GM10266 (cell line): ENCODE measurements at regions not wholly inside any gene's neighbourhood (a gene's known extent, or its start where the extent isn't known, plus 50 kb on each side); places are given as distances from the start of the nearest gene placed in this dataset.

ENCODE experiments used
- DNase-seq: peaks from one replicate; pipeline ENCODE4 v3.0.0; 2012; ENCODE audit errors: extremely low spot score
- TF ChIP-seq, protein P1 (sequence below): IDR thresholded peaks from 2 replicates; pipeline ENCODE4 v1.5.1; 2012; ENCODE audit warnings: mild to moderate bottlenecking, low read depth; ENCODE audit not compliant: control insufficient read depth, insufficient read depth; ENCODE audit errors: missing control alignments

DNA sequence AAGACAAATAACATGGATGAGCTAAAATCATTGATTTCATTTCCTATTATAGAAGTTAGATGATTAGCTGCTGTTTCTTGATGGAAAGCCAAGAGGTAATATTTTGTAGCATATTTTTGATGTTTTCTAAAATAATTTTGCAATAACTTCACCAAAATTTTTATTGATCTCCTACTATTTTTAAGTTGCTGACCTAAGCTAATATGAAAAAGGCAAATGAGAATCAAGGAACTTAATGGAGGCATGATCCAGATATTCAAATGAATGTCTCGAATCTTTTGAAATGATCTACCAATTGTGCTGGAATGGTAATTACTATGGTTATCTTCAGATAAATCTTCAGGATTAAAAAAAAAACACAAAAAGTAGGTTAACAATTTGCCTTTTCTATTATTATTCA is 1591.4 kb upstream of the PCDH7 start:
- TF ChIP-seq, protein P1, sequence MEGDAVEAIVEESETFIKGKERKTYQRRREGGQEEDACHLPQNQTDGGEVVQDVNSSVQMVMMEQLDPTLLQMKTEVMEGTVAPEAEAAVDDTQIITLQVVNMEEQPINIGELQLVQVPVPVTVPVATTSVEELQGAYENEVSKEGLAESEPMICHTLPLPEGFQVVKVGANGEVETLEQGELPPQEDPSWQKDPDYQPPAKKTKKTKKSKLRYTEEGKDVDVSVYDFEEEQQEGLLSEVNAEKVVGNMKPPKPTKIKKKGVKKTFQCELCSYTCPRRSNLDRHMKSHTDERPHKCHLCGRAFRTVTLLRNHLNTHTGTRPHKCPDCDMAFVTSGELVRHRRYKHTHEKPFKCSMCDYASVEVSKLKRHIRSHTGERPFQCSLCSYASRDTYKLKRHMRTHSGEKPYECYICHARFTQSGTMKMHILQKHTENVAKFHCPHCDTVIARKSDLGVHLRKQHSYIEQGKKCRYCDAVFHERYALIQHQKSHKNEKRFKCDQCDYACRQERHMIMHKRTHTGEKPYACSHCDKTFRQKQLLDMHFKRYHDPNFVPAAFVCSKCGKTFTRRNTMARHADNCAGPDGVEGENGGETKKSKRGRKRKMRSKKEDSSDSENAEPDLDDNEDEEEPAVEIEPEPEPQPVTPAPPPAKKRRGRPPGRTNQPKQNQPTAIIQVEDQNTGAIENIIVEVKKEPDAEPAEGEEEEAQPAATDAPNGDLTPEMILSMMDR: no peak
- DNase-seq: no peak

DNA sequence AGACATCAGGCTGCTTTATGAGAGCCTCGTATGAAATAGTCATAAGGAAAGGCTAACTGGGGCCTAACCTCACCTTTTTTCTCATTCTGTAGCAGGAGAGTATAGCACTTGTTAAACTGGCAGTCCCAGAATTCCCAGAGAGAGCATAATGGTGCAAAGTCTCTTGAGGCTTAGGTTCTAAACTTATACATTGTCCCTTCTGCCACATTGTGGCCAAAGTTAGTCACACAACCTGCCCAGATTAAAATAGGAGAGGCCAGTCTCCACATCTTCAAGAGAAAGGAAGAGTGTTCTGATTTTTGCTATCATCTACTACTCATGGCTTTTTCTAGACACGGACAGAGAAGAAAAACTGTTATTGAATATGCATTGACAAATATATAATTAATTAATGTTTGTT is 1588.9 kb upstream of the PCDH7 start:
- DNase-seq: no peak
- TF ChIP-seq, protein P1: no peak

DNA sequence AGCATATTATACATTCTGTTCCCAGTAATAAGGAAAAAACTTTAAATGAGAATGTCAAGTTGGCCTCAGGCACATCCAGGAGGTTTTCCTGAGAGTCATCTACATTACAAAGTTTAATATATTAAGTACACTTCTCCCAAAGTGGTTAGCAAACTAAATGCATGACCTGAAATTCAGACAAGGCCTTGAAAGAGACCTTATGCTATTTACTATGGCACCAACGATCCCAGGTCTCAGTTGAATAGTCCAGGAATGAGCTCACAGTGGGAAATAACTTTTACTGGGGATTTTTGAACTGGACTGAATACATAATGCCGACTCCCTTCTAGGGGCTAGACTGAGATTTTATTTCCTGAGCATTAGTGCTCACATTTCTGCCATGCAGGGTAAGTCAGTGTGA is 1577.5 kb upstream of the PCDH7 start:
- no peak for DNase-seq
- TF ChIP-seq, protein P1: no peak

DNA sequence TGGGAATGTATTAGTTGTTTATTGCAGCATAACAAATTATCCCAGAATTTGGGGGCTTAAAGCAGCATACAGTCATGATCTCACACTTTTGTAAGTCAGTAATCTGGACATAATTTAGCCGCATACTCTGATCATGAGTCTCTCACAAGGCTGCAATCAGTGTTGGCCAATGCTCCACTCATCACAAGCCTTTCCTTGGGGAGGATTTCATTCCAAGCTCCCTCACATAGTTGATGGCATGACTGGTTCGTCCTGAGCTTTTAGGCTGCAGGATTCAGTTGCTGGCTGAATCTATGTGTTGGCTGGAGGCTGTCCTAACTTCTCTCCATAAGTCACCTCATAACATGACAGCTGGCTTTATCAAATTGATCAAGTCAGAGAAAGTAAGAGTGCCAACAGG is 1568.6 kb upstream of the PCDH7 start:
- DNase-seq: no peak

DNA sequence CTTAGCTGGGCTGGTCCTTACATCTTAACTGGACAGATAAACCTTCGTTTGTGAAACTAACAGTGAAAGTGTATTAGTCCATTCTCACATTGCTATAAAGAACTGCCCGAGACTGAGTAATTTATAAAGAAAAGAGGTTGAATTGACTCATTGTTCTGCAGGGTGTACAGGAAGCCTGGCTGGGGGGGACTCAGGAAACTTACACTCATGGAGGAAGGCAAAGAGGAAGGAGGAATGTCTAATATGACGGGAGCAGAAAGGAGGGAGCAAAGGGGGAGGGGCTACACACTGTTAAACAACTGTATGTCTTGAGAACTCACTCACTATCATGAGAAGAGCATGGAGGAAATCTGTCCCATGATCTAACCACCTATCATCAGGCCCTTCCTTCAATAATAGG is 1566.5 kb upstream of the PCDH7 start:
- DNase-seq: no peak
- TF ChIP-seq, protein P1: no peak

More for the DNA sequence above, 1568.6 kb upstream of the PCDH7 start:
- TF ChIP-seq, protein P1: no peak

DNA sequence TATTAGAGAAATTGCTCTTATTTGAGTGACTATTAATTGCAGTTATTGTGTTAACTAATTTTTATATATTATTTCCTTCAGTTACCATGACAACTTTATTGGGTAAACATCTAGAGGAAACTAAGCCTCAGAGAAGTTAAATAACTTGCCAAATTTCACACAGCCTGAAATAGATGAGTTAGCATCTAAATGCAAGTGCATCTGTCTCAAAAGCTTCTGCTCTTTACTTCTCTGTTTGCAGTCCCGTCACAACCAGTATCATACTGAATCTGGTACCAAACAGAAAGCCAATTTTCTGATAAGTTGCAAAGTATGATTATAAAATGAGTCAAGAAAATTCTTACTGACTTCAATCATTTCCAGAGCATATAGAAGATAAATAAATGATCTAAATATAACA is 1544.9 kb upstream of the PCDH7 start:
- no peak for DNase-seq
- TF ChIP-seq, protein P1: no peak

DNA sequence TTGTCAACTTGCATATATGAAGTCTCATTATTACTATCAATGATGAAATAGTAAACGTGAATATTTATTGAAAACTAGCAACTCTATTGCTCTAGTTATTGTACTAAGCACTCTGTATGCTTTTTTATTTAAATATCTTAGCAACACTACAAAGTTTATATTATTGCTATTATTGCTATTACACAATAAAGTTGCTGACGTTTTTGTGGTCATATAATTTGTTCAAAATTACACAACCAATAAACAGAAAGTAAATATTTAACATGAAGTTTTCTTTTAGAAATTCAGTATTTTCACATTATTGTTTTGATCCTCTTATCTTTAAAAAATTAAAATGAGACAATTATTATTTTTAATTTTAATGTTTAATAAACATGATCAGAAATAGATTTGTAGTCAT is 1521.1 kb upstream of the PCDH7 start:
- no peak for DNase-seq
- TF ChIP-seq, protein P1: no peak
